PC-9 (cell line): ENCODE measurements at regions not wholly inside any gene's neighbourhood (a gene's known extent, or its start where the extent isn't known, plus 50 kb on each side); places are given as distances from the start of the nearest gene placed in this dataset.

Experiments
- BruUV-seq: library from RNA; stranded (reverse); fragments of 400-500 nt; replicated peaks from 2 replicates; lab custom pipeline; 2021; lab: Mats Ljungman, UMichigan
- CTCF ChIA-PET: fragments of 300-600 bp; sonication (Branson Sonifier 250); formaldehyde crosslinking; loops from one replicate; lab custom pipeline; 2022; ENCODE audit warnings: antibody characterized with exemption; lab: Charles Lee
- POLR2A ChIA-PET: fragments of 300-600 bp; sonication (Branson Sonifier 250); formaldehyde crosslinking; loops from one replicate; lab custom pipeline; 2022; ENCODE audit warnings: antibody characterized with exemption; ENCODE audit not compliant: unreplicated experiment; lab: Charles Lee
- DNase-seq, 2 experiments: peaks; one replicate each; pipeline versions ENCODE4 v3.0.0 to v3.0.0-alpha.2; 2015 to 2022; ENCODE audit warnings: mixed read lengths in 1 of 2
- H2AFZ ChIP-seq: fragments of 200-600 bp; sonication (generic); 2 replicates; pipeline ENCODE4 v1.8.1; 2017; ENCODE audit warnings: antibody characterized with exemption
- H3F3A ChIP-seq: fragments of 200-600 bp; sonication (generic); 2 replicates; pipeline ENCODE4 v1.8.1; 2017; ENCODE audit warnings: antibody characterized with exemption, mild to moderate bottlenecking, low read depth; ENCODE audit not compliant: insufficient read depth
- H3K27ac ChIP-seq: fragments of 200-600 bp; sonication (generic); 2 replicates; pipeline ENCODE4 v1.6.1; 2016; ENCODE audit warnings: mixed run types
- H3K27me3 ChIP-seq: fragments of 200-600 bp; sonication (generic); 2 replicates; pipeline ENCODE4 v1.6.1; 2016; ENCODE audit warnings: low read depth, mixed run types; ENCODE audit not compliant: insufficient read depth
- H3K36me3 ChIP-seq: fragments of 200-600 bp; sonication (generic); 2 replicates; pipeline ENCODE4 v1.6.1; 2016; ENCODE audit warnings: low read depth, mixed run types
- H3K4me1 ChIP-seq: fragments of 200-600 bp; sonication (generic); replicated peaks from 2 replicates; pipeline ENCODE4 v1.6.1; 2016; ENCODE audit warnings: mixed run types; ENCODE audit not compliant: insufficient read depth
- H3K4me2 ChIP-seq: fragments of 200-600 bp; sonication (generic); 2 replicates; pipeline ENCODE4 v1.6.1; 2017; ENCODE audit warnings: mixed run types
- H3K4me3 ChIP-seq: fragments of 200-600 bp; sonication (generic); 2 replicates; pipeline ENCODE4 v1.6.1; 2016; ENCODE audit warnings: mixed run types
- H3K79me2 ChIP-seq: fragments of 200-600 bp; sonication (generic); 2 replicates; pipeline ENCODE4 v1.6.1; 2017; ENCODE audit warnings: low read depth, mixed run types
- H3K9me2 ChIP-seq: fragments of 200-600 bp; sonication (generic); 2 replicates; pipeline ENCODE4 v1.8.1; 2017; ENCODE audit warnings: mild to moderate bottlenecking; ENCODE audit not compliant: insufficient read depth
- H3K9me3 ChIP-seq: fragments of 200-600 bp; sonication (generic); 2 replicates; pipeline ENCODE4 v1.8.1; 2016; ENCODE audit warnings: low read depth; ENCODE audit not compliant: insufficient read depth
- H4K20me1 ChIP-seq: fragments of 200-600 bp; sonication (generic); 2 replicates; pipeline ENCODE4 v1.8.1; 2017; ENCODE audit not compliant: insufficient read depth
- EZH2 ChIP-seq: fragments of 200-600 bp; sonication (generic); IDR thresholded peaks from 2 replicates; pipeline ENCODE4 v1.8.0; 2017; ENCODE audit warnings: antibody characterized with exemption, low read depth
- intact Hi-C: fragments of 100-400 bp; cut with micrococcal nuclease; formaldehyde crosslinking; loops from one replicate; pipeline ENCODE4 v1.10.0; 2022; ENCODE audit not compliant: unreplicated experiment
- TF ChIP-seq, protein P1 (sequence below): fragments of 200-600 bp; sonication (generic); conservative IDR thresholded peaks from 2 replicates; pipeline ENCODE4 v1.6.1; 2017; ENCODE audit warnings: mixed run types, antibody characterized with exemption, mild to moderate bottlenecking, moderate library complexity

DNA sequence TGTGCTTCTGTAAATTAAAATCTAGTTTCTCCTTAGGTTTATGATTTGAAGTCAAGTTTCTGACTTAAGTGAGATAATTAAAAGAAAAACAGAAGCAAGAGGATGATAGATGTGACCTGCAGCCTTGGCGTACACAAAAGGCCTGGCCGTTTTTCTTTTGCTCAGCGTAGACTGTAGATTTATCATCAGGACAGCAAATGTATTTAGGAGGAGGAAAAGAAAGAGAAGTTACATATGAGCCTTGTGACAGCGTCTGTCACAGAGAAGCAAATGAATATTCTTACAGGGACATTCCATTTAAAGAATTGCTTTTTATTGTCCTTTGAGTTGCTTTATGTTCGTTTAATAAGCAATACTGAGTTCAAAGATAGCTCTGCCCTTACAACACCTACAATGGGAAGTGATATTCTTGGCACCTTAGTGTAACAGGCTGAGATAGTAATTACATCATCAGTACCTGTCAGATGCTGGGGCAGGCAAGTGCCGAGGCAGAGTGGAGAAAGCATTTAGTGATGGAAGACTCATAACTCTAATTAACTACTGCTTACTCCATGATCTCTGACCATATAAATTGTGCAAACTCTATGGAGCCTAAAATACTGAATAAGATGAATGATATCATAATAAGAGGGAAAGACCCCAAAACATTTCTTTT is 311.5 kb downstream of the MFSD1 start:
- H3K27me3 ChIP-seq, result no peaks in the 10 kb centered on the region
- no peaks in the 10 kb centered on the region for H3F3A ChIP-seq
- intact Hi-C loops, result no loop called here
- no peak overlapping the region for H3K27ac ChIP-seq
- ChIA-PET POLR2A (interaction anchor here (0.6 kb wide), 1 partner anchor 19 kb away, joined by 4 read pairs; no protein-coding TSS in a partner anchor), CTCF (interaction anchor here (0.7 kb wide), 1 partner anchor 353 kb away, joined by 3 read pairs; no protein-coding TSS in a partner anchor)
- TF ChIP-seq, protein P1, sequence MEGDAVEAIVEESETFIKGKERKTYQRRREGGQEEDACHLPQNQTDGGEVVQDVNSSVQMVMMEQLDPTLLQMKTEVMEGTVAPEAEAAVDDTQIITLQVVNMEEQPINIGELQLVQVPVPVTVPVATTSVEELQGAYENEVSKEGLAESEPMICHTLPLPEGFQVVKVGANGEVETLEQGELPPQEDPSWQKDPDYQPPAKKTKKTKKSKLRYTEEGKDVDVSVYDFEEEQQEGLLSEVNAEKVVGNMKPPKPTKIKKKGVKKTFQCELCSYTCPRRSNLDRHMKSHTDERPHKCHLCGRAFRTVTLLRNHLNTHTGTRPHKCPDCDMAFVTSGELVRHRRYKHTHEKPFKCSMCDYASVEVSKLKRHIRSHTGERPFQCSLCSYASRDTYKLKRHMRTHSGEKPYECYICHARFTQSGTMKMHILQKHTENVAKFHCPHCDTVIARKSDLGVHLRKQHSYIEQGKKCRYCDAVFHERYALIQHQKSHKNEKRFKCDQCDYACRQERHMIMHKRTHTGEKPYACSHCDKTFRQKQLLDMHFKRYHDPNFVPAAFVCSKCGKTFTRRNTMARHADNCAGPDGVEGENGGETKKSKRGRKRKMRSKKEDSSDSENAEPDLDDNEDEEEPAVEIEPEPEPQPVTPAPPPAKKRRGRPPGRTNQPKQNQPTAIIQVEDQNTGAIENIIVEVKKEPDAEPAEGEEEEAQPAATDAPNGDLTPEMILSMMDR, result no peak
- no peak for TF ChIP-seq EZH2
- H3K4me1 ChIP-seq, result no peaks in the 10 kb centered on the region
- H3K79me2 ChIP-seq, result no peaks in the 10 kb centered on the region
- no TSS peak for BruUV-seq
- no peak overlapping the region for H2AFZ ChIP-seq
- no peaks in the 10 kb centered on the region for H3K9me3 ChIP-seq
- H3K9me2 ChIP-seq, result no peaks in the 10 kb centered on the region
- H3K36me3 ChIP-seq, result no peaks in the 10 kb centered on the region
- no peak for DNase-seq
- H4K20me1 ChIP-seq, result no peaks in the 10 kb centered on the region
- H3K4me2 ChIP-seq, result no peak overlapping the region
- H3K4me3 ChIP-seq, result no peak overlapping the region

DNA sequence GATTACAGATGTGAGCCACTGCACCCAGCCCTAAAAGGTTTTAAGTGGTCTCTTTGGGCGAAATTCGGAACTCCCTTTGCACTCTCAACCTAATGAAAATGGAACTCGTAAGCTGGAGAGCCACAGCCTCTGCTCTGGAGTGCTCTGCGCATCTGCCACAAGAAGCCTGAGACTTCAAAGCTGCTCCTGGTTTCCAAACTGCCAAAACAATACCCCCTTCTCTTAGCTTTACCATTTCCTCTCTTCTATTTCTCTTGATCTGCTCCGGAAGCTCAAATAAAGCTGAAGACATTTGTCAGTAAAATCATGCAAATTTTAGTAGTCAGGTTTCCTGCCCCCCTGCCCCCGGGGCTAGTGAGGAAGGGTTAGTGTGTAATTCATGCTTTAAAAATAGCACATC is 312.7 kb downstream of the MFSD1 start:
- no peaks in the 10 kb centered on the region for H3K79me2 ChIP-seq
- no peak overlapping the region for H3K4me3 ChIP-seq
- H3K9me3 ChIP-seq, result no peaks in the 10 kb centered on the region
- H3K4me2 ChIP-seq, result no peak overlapping the region
- H3F3A ChIP-seq, result no peaks in the 10 kb centered on the region
- DNase-seq, result no peak
- no peaks in the 10 kb centered on the region for H3K36me3 ChIP-seq
- no peaks in the 10 kb centered on the region for H4K20me1 ChIP-seq
- no TSS peak for BruUV-seq
- intact Hi-C loops, result no loop called here
- CTCF ChIA-PET, result no interaction called here
- H3K27ac ChIP-seq, result no peak overlapping the region
- H3K27me3 ChIP-seq, result no peaks in the 10 kb centered on the region
- TF ChIP-seq, protein P1, result no peak
- no peak for TF ChIP-seq EZH2
- H3K4me1 ChIP-seq, result no peaks in the 10 kb centered on the region
- H2AFZ ChIP-seq, result no peak overlapping the region
- POLR2A ChIA-PET, result interaction anchor here (0.6 kb wide), 1 partner anchor 59 kb away, joined by 4 read pairs; no protein-coding TSS in a partner anchor
- H3K9me2 ChIP-seq, result no peaks in the 10 kb centered on the region

DNA sequence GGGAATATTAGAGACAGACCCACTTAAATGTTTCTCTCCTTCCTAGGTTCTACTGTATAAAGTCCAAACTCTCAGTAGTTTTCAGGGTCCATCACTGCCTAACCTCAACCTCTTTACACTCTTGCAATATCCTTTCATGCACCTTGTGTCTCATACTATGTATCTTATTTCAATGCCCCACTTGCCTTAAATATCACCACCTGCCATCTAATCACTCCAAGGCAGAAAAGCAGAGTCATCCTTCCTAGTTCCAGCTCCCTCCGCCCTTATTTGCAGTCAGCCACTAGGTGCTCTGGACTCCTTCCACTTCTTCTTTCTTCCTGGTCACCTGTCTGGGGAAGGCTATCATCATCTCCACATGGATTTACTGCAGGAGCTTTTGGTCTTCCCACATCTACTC is 322.0 kb downstream of the MFSD1 start:
- Histone ChIP-seq H3K9me2 (no peaks in the 10 kb centered on the region), H2AFZ (0 out of 2 replicates have a peak overlapping the region, but pooled peaks have one; percentile 11), H3K27ac (no peak overlapping the region), H3K9me3 (no peaks in the 10 kb centered on the region; the same call in 1 of the 2 replicates), H3K36me3 (no peaks in the 10 kb centered on the region), H3K79me2 (no peaks in the 10 kb centered on the region), H3K4me3 (no peak overlapping the region), H3K4me2 (no peak overlapping the region), H3K4me1 (peaks cover 6% of the 10 kb centered on the region), H3F3A (peaks cover 5% of the 10 kb centered on the region; the same call in 1 of the 2 replicates), H3K27me3 (no peaks in the 10 kb centered on the region), H4K20me1 (no peaks in the 10 kb centered on the region)
- no TSS peak for BruUV-seq
- POLR2A ChIA-PET, result no interaction called here
- intact Hi-C loops, result loop anchor here (10.0 kb wide), 1 partner anchor 209 kb away; no protein-coding TSS in a partner anchor
- DNase-seq, result no peak
- CTCF ChIA-PET, result no interaction called here
- TF ChIP-seq, protein P1, result no peak
- no peak for TF ChIP-seq EZH2
